ENCODE measurements at regions not wholly inside any gene's neighbourhood (a gene's known extent, or its start where the extent isn't known, plus 50 kb on each side); places are given as distances from the start of the nearest gene placed in this dataset.

- Histone ChIP-seq H3K9me3 (no peaks in the 10 kb centered on the region), H3K4me1 (no peaks in the 10 kb centered on the region), H3K4me3 (no peak overlapping the region), H3K27ac (no peak overlapping the region), H3K27me3 (peaks cover 0 to 24% of the 10 kb centered on the region in 2 donors), H3K36me3 (no peaks in the 10 kb centered on the region)
- no peak for DNase-seq
- intact Hi-C loops (cut with DNase I; ENCODE audit: low total_unique reads), result no loop called here
- no peak for TF ChIP-seq CTCF (IDR thresholded peaks at IDR 0.05)
Observed at GRCh38 chr14:98855926-98856715, 415.9 kb downstream of the BCL11B start.

GRCh38 chr14:98858158-98858557 is 413.8 kb downstream of the BCL11B start:
- Histone ChIP-seq H3K27ac (no peak overlapping the region), H3K36me3 (no peaks in the 10 kb centered on the region), H3K4me3 (no peak overlapping the region), H3K9me3 (no peaks in the 10 kb centered on the region), H3K27me3 (peaks cover 0 to 24% of the 10 kb centered on the region in 2 donors), H3K4me1 (no peaks in the 10 kb centered on the region)
- no peak for TF ChIP-seq CTCF (IDR thresholded peaks at IDR 0.05)
- intact Hi-C loops (cut with DNase I; ENCODE audit: low total_unique reads), result no loop called here
- DNase-seq, result no peak

- no peak overlapping the region for H3K4me3 ChIP-seq
- H3K27ac ChIP-seq, result no peak overlapping the region
- intact Hi-C loops (cut with DNase I; ENCODE audit: low total_unique reads), result no loop called here
- H3K36me3 ChIP-seq, result no peaks in the 10 kb centered on the region
- no peak for TF ChIP-seq CTCF (IDR thresholded peaks at IDR 0.05)
- no peak for DNase-seq
- H3K4me1 ChIP-seq, result no peaks in the 10 kb centered on the region
- H3K27me3 ChIP-seq, result peaks cover 0 to 20% of the 10 kb centered on the region in 2 donors
- no peaks in the 10 kb centered on the region for H3K9me3 ChIP-seq
Observed at GRCh38 chr14:98858561-98858960, 413.4 kb downstream of the BCL11B start.

GRCh38 chr14:98859301-98859700 is 412.7 kb downstream of the BCL11B start:
- Histone ChIP-seq H3K9me3 (no peaks in the 10 kb centered on the region), H3K4me3 (no peak overlapping the region), H3K4me1 (no peaks in the 10 kb centered on the region), H3K27me3 (peaks cover 0 to 19% of the 10 kb centered on the region in 2 donors), H3K27ac (no peak overlapping the region), H3K36me3 (no peaks in the 10 kb centered on the region)
- DNase-seq, result no peak
- intact Hi-C loops (cut with DNase I; ENCODE audit: low total_unique reads), result no loop called here
- no peak for TF ChIP-seq CTCF (IDR thresholded peaks at IDR 0.05)

- H3K4me1 ChIP-seq, result no peaks in the 10 kb centered on the region
- no peak overlapping the region for H3K4me3 ChIP-seq
- H3K36me3 ChIP-seq, result no peaks in the 10 kb centered on the region
- TF ChIP-seq CTCF (IDR thresholded peaks at IDR 0.05), result no peak
- no peak for DNase-seq
- H3K9me3 ChIP-seq, result no peaks in the 10 kb centered on the region
- H3K27me3 ChIP-seq, result peaks cover 0 to 5% of the 10 kb centered on the region in 2 donors
- no peak overlapping the region for H3K27ac ChIP-seq
- intact Hi-C loops (cut with DNase I; ENCODE audit: low total_unique reads), result no loop called here
Observed at GRCh38 chr14:98864211-98864610, 407.8 kb downstream of the BCL11B start.
